DMS114 treated with DMSO at 0.1 percent for 48 hours (cell line): ENCODE measurements at regions not wholly inside any gene's neighbourhood (a gene's known extent, or its start where the extent isn't known, plus 50 kb on each side); places are given as distances from the start of the nearest gene placed in this dataset.

Experiments
- DNase-seq: peaks from one replicate; lab custom pipeline; 2025; ENCODE audit not compliant: unreplicated experiment; lab: John Stamatoyannopoulos, UW

DNA sequence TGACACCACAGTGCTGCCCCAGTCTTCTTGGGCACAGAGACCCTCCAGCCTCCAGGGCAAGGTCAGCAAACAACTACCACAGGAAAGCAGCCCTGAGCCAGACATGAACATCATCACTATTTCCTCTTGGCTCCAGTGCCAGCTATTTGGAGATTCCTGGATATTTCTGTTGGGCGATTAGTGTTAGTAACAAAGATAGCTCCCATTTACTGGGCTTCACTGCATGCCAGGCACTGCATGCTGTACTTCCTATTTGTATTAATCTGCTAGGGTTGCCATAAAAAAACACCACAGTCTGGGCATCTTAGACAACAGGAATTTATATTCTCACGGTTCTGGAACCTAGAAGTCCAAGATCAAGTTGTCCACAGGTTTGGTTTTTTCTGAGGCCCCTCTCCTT, 255.1 kb upstream of the STT3B start:
- no peak for DNase-seq

DNA sequence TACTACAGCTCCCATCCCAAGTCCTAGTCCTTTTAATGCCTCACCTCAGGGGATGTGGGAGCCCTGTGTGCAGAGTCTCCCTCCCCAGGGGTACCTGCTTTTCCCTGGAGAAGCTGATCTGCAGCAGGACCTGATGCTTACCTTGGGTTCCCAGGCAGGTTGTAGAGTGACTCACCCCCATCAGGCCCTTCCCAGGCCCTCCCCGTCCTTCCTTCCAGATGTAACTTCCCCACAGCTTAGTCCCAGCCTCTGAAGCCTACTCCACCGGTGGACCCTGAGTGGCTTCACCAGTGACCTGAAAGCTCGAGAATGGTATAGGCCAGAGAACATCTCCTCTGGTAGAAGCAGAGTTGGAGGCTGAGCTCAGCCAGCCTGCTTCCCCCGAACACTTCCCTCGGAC, 254.2 kb upstream of the STT3B start:
- no peak for DNase-seq

DNA sequence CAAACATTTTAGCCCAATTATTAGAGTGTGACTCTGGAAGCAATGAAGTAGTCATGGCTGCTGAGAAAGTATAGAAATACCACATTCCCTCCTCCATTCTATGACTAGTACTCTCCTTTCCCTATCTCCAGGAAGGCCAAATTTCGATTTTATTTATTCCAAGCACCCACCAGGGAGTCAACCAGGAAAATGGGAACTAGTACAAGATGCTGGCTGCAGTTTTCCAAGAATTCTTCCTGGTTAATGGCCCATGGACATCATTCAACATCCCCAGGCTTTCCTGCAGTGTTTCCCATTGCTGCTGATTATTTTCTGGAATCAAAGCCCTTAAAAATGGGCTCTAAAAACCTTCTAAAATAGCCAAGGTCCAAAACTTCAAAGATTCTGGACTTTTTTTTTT, 247.9 kb upstream of the STT3B start:
- no peak for DNase-seq

DNA sequence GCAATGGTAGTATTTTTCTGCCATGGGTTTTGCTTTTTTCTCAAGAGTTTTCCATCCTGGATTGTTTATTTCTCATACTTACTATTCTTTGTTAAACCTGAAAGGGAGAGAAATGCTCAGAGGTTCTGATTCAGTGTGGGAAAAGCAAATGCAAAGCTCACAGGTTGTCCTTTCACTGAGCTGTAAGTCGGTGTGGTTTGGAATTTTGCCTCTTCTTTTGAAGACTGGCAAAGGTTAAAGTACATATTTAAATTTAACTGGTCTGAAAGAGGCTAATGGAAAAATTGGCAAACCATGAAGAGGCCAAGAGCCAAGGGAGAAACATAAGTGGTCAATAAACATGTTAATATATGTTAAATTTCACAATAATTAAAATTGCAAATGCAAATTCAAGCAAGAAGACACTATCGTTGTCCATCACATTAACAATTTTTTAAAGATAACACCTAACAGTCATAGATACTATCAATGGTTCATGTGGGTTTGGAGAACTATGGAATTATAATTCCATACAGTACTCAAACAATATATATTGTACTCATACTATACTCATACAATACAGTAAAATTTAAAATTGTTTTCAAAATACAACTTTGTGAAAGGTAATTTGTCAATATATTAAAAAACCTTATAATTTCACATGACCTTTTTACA, 246.8 kb upstream of the STT3B start:
- DNase-seq, result no peak

DNA sequence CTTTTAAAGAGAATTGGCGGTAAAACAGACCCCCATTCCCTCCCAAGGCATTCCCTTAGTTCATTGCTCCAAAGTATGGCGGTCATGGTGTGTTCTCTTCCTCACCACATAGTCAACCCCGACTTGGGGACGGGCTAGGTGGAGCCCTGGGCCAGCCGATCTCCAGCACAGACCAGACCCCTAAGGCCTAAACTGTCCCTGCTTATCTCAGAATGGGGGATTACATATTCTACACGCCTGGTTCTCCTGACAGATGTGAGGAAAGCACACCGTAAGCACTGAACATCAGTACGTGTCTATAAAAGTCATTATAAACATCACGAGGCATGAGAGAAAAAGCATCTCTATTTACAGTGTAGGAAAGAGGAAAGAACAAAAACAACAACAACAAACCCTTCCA, 244.5 kb upstream of the STT3B start:
- DNase-seq, result no peak

DNA sequence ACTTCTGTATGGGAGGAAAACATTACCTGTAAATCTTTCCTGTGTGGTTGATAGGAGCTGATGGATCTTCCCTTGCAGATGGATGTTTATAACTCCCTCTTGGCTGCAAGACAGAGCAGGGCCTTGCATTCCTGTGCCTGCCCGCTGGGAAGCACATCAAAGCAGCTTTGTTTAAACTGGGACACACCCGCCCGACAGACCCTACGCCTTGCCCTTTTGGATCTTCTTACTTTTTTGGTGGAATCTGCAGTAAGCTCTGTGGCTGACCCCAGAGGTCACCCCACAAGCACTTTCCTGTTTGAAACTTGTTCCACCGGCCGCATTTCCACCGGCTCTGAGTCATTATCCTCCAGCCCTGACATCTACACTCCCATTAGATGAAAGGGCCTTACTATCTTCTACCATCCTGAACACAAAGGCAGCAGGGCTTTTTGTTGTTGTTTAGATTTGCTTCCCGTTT, 244.1 kb upstream of the STT3B start:
- no peak for DNase-seq

DNA sequence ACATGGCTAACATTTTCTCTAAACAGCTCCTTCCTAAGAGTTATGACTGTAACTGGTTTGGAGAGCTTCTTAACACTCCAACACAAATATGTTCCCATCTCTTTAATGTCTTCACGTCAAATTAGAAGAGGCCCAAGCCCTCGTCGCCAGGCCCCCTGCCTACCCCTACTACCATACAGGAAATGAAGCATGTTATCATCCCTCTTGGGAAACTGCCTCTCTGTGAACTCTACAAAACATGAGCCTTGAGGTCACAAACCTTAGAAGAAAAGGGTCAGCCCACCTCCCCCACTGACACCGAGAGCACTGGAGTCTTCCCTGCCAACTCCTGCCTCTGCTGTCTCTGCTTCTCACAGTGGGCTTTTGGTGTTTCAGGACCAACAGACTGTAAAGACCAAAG, 243.1 kb upstream of the STT3B start:
- DNase-seq, result no peak

DNA sequence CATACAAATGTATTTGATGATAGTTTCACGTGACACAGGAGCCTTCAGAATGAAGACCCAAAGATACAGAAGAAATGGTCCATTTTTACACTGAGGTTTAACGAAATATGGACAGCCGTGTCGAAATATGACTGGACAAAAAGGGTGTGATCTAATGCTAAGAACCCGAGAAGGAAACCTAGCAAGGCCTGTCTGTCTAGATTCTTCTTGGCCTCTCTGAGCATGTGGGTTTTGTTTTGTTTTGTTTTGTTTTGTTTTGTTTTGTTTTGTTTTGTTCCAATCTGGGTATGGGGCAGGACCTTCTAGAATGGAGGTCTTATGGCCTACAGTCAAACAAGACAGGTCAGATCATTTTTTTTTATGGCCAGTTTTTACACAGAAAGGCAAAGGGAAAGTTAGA, 242.7 kb upstream of the STT3B start:
- DNase-seq, result no peak

DNA sequence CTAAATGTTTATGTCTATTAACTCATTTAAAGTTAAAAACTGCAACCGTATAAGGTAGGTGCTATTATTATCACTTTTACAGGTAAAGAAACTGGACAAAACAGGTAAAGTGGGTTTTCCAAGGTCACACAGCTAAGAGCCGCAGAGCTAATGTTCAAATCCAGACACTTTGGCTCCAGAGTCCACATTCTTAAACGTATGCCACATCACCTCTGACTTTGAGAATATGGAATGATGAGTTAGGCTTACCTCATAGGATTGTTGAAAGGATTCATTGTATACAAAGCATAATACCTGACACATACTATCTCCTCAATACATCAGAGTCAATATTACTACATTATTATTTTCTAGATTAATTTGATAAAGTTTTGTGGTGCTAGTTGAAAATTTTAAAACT, 240.9 kb upstream of the STT3B start:
- no peak for DNase-seq

DNA sequence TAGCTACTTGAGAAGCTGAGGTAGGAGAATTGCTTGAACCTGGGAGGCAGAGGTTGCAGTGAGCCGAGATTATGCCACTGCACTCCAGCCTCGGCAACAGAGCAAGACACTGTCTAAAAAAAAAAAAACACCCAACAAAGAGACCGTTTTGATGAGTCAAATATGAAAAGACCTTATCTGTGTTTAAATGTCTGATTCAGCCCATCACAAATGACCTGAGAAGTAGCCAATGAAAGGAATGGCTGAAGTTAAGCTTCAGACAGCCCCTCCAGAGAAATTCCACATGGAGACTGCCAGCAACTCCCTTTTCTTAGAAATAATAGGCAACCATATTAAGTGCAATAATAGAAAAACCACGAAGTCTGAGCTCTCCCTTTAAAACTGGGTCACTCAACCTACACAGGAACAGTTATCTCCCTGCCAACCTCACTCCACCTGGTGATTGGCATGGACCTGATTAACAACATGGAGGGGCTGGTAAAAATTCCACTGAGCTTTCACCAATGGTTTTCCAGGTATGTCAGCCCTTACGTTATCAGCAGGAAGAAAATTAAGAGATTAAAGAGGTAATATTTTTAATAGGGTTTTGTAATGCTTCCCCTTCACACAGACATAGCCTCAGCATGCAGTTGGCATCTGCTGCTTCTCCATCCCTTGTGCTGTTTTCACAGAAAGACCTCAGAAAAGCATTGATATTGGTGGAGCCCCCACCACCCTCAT, 238.1 kb upstream of the STT3B start:
- DNase-seq, result no peak

DNA sequence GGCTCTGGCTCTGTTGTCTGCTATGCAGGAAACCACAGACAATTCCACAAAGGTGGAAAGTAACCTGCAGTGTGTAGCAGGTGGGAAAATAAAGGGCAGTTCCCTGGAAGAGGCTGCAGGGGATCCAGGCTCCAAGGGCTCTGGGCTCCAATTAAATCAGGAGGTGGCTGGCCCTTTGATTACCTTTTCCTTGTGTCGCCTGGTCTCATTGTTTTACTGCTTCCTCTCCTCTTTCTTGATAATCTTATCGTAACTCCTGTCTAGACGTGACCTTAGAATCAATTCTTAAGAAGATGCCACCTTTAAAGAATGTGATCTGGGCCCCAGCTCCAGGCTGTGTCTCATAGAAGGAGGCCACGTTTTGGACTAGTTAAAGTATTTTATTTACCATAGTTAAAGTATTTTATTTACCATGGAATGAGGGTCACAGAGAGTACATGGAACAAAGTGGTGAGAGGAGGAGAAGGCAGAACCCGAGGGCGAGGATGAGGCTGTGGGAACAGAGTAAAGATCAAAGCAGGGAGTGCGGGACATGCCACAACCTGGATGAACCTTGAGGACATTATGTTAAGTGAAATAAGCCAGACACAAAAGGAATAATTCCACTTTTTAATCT, 237.5 kb upstream of the STT3B start:
- no peak for DNase-seq

DNA sequence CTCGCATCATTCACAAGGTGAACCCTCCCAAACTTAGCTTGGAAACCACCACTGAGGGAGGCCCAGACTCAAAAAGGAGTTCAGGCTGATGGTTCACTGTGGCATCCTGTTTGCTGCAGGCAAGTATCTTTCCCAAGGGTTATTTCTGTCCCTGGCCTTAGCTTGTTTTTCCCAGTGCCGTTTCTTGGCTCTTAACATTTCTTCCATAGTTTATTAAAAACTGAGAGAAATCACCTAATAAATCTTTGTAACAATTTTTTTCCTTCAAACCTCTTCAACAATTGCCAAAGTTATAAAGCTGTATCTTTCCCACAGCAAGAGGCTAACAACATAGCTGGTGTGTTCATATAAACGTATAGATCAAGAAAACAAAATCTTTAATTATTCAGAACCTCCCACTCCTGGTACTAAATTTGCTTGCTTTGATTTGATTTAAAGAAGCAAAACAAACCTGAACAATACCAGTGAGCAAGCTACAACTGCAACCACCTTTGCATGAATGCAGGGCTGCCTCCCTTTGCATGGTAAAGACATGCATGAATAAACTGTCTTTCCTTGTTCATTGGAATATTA, 234.9 kb upstream of the STT3B start:
- DNase-seq, result no peak

DNA sequence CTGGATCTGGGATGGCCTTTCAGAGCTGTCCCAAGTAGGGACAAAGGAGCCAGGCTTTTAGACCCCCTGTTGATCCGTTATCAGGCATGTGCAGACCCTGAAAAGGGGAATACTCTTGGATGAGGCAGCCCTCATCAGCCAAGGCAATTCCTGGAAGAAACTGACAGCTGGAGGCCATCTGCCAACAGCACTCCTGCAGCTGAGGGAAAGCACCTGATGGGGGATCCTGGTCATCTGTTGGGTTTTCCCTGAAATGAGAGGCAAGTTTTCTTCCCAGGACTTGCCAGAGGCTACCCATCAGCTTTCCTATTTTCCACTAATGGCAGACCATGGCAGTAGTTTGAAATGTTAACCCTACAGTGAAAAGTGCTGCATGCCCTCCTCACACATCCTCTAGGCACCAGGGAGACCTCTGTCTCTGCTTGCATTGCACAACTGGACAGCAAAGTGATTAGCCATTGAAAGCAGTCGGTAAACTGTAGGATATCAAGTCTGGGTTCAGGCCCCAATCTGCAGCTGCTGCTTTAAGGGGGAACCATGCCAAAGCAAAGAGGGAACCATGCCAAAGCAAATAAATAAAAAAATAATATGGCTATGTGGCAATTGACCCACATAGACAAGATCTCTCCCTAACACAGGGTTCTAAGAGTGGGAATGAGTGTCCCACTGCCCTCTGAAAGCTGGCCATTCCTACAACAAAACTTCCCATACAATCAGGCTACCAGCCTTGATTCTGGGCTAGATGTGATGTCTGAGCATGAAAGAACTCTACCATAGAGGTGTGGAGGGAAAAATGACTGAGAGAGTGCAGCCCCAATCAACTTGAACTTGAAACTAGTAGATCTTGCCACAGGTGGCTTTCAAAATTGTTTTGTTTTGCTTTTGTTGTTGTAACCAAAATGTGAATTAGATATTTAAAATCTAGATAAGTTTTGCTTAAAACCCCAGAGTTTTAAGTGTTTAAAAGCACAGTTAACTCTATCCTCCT, 232.0 kb upstream of the STT3B start:
- DNase-seq, result no peak

DNA sequence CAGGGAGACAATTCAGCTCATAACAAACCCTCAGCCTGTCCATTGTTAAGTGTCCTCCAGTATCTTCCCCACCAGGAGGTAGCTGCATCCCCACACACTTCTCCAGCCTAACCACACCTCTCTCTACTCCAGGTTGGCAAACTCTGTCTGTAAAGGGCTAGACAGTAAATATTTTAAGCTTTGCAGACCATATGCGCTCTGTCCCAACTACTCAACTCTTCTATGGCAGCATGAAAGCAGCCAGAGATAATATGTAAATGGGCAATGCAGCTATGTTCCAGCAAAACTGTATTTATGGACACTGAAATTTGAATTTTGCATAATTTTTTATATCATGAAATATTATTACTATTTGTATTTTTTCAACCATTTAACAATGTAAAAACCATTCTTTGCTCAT, 230.4 kb upstream of the STT3B start:
- DNase-seq, result no peak

DNA sequence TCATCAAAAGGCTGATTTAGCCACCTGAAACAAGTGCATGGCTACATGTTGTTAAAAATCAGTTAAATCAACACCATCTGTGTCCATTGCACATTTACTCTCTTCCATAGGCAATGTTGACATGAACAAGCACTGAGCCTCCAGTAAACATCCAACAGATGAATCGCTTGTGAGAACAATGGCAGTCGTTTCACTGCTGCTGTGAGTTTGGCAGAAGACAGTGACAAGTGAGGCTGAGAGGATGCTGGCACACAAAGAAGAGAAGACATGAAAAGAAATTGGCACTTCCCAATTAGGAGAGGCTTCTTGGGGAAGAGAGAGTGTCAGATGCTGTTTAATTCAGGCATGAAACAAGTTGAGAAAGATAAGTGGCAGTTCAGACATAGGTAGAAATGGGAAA, 227.4 kb upstream of the STT3B start:
- DNase-seq, result no peak

DNA sequence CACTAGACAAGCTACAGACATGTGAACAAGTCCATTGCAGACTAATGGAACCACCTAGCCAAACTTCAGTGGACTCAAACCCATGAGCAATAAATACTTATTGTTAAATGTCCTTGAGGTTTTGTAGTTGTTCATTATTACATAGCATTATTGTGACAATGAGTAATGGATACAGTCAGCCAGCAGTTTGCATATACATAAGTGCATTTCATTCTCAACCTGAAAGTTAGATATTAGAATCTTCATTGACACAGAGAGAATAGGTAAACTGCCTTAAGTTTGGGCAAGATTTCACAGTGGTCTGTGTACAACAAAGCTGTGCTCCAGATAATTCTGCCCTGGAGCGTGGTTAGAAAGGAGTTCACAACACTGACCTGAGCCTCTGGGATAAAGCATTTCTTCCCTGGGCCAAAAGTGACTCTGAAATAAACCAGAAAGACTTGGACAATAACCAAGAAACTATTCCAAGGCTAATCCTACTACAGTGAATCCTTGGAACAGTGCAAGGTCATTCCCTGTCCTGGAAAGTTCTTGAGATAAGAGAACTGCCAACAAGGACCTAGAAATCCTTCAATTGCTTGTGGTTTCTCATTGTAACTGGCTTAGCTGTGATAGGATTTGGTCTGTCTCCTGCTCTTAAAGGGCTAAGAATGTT, 225.5 kb upstream of the STT3B start:
- DNase-seq, result no peak

DNA sequence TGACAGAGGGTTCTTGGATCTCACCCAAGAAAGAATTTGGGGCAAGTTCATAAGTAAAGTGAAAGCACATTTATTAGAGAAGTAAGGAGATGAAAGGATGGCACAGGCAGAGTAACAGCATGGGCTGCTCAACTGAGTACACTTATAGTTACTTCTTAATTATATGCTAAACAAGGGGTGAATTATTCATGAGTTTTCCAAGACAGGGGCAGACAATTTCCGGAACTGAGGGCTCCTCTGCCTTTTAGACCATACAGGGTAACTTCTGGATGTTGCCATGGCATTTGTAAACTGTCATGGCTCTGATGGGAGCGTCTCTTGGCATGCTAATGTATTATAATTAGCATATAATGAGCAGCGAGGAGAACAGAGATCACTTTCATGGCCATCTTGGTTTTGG, 221.2 kb upstream of the STT3B start:
- DNase-seq, result no peak

DNA sequence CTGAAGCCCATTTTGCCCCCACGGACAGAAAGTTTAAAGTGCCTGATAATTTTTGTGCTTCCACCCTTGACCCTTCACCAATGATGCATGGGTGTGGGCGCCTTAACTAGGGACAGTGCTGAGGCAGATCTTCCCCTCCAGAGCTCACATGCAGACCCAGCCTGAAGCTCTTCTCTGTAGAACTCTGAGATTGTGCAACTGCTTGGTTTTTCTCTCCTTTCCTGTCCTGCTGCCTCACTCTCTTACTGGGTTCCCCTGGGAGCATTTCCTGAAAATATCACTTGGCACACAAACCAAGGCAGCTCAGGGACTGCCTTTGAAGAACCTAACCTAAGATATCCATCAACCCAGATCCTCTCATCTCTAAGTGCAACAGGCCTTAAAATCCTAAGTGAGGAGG, 220.3 kb upstream of the STT3B start:
- DNase-seq, result no peak

DNA sequence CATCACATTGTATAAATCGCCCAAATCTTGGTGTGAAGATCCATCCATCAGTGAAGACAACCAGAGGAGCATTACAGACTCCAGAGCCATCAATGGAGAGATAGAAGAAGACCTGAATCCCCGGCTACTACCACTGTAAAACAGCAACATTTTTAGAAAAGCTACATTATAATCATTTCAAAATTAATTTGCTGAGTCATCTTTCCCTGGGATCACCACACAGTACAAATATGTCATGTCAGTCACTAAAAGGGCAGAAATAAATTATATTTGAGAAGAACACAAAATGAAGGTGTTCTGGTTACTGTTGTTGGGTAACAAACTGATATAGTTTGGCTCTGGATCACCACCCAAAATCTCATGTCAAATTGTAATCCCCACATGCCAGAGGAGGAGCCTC, 218.5 kb upstream of the STT3B start:
- DNase-seq, result no peak

DNA sequence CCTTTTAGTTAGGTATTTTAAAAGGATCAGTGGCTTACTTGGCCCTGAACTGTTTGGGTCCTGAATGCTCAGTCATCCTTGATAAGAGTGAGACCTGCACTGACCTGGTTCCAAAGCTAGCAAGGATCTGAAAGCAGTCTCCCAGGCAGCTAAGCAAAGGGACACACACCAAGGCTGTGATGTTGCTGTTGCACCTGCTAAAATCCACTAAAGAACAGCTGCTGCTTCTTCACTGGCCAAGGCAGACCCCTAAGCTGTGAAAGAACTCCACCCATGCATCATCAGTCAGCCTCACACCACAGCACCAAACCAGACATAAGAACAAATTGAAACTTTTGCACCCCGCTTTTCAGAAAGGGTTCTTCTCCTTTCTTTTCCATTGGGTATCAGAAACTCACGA, 213.4 kb upstream of the STT3B start:
- no peak for DNase-seq

DNA sequence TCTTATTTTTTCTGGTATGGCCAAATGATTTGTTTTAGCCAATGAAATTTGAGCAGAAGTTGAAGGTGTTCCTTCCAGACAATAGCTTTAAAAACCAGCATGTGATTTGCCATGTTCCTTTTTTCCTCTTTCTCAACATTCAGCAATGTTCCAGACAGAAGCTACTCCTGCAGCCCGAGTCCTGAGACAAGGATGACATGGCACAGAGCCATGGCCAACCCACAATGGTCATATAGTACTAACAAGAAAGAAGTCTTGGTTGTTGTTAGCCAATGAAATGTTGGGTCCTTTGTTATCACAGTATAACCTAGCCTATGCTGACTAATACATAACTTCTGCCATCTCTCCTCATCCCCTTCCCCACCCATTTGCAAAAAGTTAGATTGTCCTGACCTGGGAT, 211.1 kb upstream of the STT3B start:
- DNase-seq, result no peak
